Testis (tissue), 2 donors: ENCODE measurements at regions not wholly inside any gene's neighbourhood (a gene's known extent, or its start where the extent isn't known, plus 50 kb on each side); places are given as distances from the start of the nearest gene placed in this dataset.

Experiments used
- DNase-seq: peaks from one replicate; pipeline ENCODE4 v3.0.0-alpha.2; 2019
- H3K27ac ChIP-seq, 2 donors: fragments of 200-600 bp; sonication (generic); one replicate each; pipeline ENCODE4 v1.5.1; 2019
- H3K27me3 ChIP-seq: fragments of 200-600 bp; sonication (generic); one replicate; pipeline ENCODE4 v1.5.1; 2019
- H3K36me3 ChIP-seq: fragments of 200-600 bp; sonication (generic); one replicate; pipeline ENCODE4 v1.5.1; 2017; ENCODE audit warnings: low read depth; ENCODE audit errors: missing control alignments
- H3K4me1 ChIP-seq: fragments of 200-600 bp; sonication (generic); one replicate; pipeline ENCODE4 v1.5.1; 2019
- H3K4me3 ChIP-seq, 2 donors: fragments of 200-600 bp; sonication (generic); one replicate each; pipeline ENCODE4 v1.5.1; 2017 to 2019
- H3K9me3 ChIP-seq: fragments of 200-600 bp; sonication (generic); one replicate; pipeline ENCODE4 v1.5.1; 2017
- POLR2A ChIP-seq: fragments of 450-650 bp; IDR thresholded peaks from one replicate; pipeline ENCODE4 v1.6.1; 2017; ENCODE audit warnings: antibody characterized with exemption, mild to moderate bottlenecking, moderate library complexity
- WGBS, 2 donors: methylation state at CpG; one replicate each; pipeline ENCODE4 v1.1.5; 2018; 5-methylcytosine and 5-hydroxymethylcytosine counted together
- intact Hi-C: fragments of 100-400 bp; cut with DNase I; formaldehyde crosslinking; loops from one replicate; pipeline ENCODE4 v1.15.1; 2023; ENCODE audit warnings: low total_unique reads
- TF ChIP-seq, protein P1 (sequence below), 3 experiments: fragments of 450-650 bp in 2 of 3; fragments of 200-600 bp in 1 of 3; sonication (generic) in 1 of 3; IDR thresholded peaks; one replicate each; pipeline ENCODE4 v1.5.1; 2016 to 2019; ENCODE audit warnings: antibody characterized with exemption in 3 of 3, mild to moderate bottlenecking in 2 of 3, moderate library complexity in 1 of 3

GRCh38 chr4:189305500-189305899 lies 635.2 kb upstream of the FRG1 start:
- no peaks in the 10 kb centered on the region for H3K4me1 ChIP-seq
- H3K27ac ChIP-seq, result no peak overlapping the region
- H3K9me3 ChIP-seq, result no peaks in the 10 kb centered on the region
- no peak overlapping the region for H3K4me3 ChIP-seq
- TF ChIP-seq, protein P1, sequence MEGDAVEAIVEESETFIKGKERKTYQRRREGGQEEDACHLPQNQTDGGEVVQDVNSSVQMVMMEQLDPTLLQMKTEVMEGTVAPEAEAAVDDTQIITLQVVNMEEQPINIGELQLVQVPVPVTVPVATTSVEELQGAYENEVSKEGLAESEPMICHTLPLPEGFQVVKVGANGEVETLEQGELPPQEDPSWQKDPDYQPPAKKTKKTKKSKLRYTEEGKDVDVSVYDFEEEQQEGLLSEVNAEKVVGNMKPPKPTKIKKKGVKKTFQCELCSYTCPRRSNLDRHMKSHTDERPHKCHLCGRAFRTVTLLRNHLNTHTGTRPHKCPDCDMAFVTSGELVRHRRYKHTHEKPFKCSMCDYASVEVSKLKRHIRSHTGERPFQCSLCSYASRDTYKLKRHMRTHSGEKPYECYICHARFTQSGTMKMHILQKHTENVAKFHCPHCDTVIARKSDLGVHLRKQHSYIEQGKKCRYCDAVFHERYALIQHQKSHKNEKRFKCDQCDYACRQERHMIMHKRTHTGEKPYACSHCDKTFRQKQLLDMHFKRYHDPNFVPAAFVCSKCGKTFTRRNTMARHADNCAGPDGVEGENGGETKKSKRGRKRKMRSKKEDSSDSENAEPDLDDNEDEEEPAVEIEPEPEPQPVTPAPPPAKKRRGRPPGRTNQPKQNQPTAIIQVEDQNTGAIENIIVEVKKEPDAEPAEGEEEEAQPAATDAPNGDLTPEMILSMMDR (IDR thresholded peaks at IDR 0.05), result no peak
- no peak for TF ChIP-seq POLR2A
- H3K27me3 ChIP-seq, result no peaks in the 10 kb centered on the region
- DNase-seq, result no peak
- no peaks in the 10 kb centered on the region for H3K36me3 ChIP-seq
- intact Hi-C loops, result no loop called here
- 74 to 93% methylated on average over 3 of the region's 3 CpGs for WGBS, 2 donors

- Histone ChIP-seq H3K27me3 (no peaks in the 10 kb centered on the region), H3K27ac (no peak overlapping the region), H3K36me3 (no peaks in the 10 kb centered on the region), H3K9me3 (no peaks in the 10 kb centered on the region), H3K4me3 (no peak overlapping the region), H3K4me1 (no peaks in the 10 kb centered on the region)
- TF ChIP-seq, protein P1 (IDR thresholded peaks at IDR 0.05), result no peak
- TF ChIP-seq POLR2A, result no peak
- intact Hi-C loops, result no loop called here
- no peak for DNase-seq
- WGBS, 2 donors, result 26 to 39% methylated on average over 1 of the region's 1 CpG
Measured at GRCh38 chr4:189311251-189311650, 629.4 kb upstream of the FRG1 start.

GRCh38 chr4:189313064-189313463 lies 627.6 kb upstream of the FRG1 start:
- no peak overlapping the region for H3K27ac ChIP-seq
- no peak for DNase-seq
- TF ChIP-seq, protein P1 (IDR thresholded peaks at IDR 0.05), result no peak
- no peak for TF ChIP-seq POLR2A
- WGBS, 2 donors, result 53 to 61% methylated on average over 4 of the region's 4 CpGs
- H3K9me3 ChIP-seq, result no peaks in the 10 kb centered on the region
- no peak overlapping the region for H3K4me3 ChIP-seq
- H3K4me1 ChIP-seq, result no peaks in the 10 kb centered on the region
- H3K27me3 ChIP-seq, result no peaks in the 10 kb centered on the region
- H3K36me3 ChIP-seq, result no peaks in the 10 kb centered on the region
- intact Hi-C loops, result no loop called here

- no peak overlapping the region for H3K27ac ChIP-seq
- no peaks in the 10 kb centered on the region for H3K9me3 ChIP-seq
- H3K27me3 ChIP-seq, result no peaks in the 10 kb centered on the region
- no peaks in the 10 kb centered on the region for H3K36me3 ChIP-seq
- H3K4me1 ChIP-seq, result no peaks in the 10 kb centered on the region
- DNase-seq, result no peak
- H3K4me3 ChIP-seq, result peak overlapping the region in 1 of 2 donors; percentile 10
- WGBS, 2 donors, result 78 to 97% methylated on average over 12 of the region's 24 CpGs
- intact Hi-C loops, result no loop called here
- no peak for TF ChIP-seq POLR2A
- TF ChIP-seq, protein P1 (IDR thresholded peaks at IDR 0.05), result no peak
Measured at GRCh38 chr4:189313861-189314513, 626.7 kb upstream of the FRG1 start.

GRCh38 chr4:189322426-189322825 lies 618.2 kb upstream of the FRG1 start:
- H3K9me3 ChIP-seq, result no peaks in the 10 kb centered on the region
- no peaks in the 10 kb centered on the region for H3K36me3 ChIP-seq
- no peak for TF ChIP-seq POLR2A
- TF ChIP-seq, protein P1 (IDR thresholded peaks at IDR 0.05), result no peak
- no peak overlapping the region for H3K4me3 ChIP-seq
- no peak for DNase-seq
- intact Hi-C loops, result no loop called here
- 72 to 86% methylated on average over 6 of the region's 6 CpGs for WGBS, 2 donors
- H3K27ac ChIP-seq, result no peak overlapping the region
- H3K4me1 ChIP-seq, result no peaks in the 10 kb centered on the region
- H3K27me3 ChIP-seq, result no peaks in the 10 kb centered on the region
